ENCODE measurements at regions not wholly inside any gene's neighbourhood (a gene's known extent, or its start where the extent isn't known, plus 50 kb on each side); places are given as distances from the start of the nearest gene placed in this dataset.
"Not testable (repeated sequence)": the region's sequence is repeated elsewhere in the genome, so short reads cannot be mapped to it uniquely, and the experiment has no call there.

- no peak for DNase-seq (ENCODE audit: low spot score)
- intact Hi-C loops (cut with DNase I), result no loop called here
Measured at GRCh38 chr13:44792096-44792495, 197.2 kb downstream of the NUFIP1 start.

GRCh38 chr13:44790289-44790688, 199.0 kb downstream of the NUFIP1 start:
- intact Hi-C loops (cut with DNase I), result no loop called here
- DNase-seq (ENCODE audit: low spot score), result no peak

DNA sequence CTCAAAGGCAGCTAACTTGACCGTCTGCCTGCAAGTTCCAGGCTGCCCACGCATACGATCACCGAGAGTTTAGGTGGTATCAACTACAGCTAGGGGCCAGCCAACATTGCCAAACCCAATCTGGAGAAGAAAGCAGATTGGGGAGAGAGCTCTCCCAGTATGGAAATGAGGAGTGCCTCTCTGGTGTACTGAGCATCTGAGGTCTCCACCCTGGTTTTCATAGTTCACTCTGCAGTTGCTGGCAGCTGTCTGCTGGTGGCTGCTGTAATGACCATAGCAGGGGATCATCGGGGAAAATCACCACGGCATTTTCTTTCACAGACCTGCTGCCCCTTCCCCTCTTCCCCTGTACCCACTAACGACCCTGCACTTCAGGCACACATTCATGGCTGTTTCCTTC, 201.7 kb downstream of the NUFIP1 start:
- intact Hi-C loops (cut with DNase I), result no loop called here
- DNase-seq (ENCODE audit: low spot score), result no peak

- intact Hi-C loops (cut with DNase I), result no loop called here
- no peak for DNase-seq (ENCODE audit: low spot score)
Measured at GRCh38 chr13:44786756-44787155, 202.5 kb downstream of the NUFIP1 start.

GRCh38 chr13:44785401-44785800, 203.9 kb downstream of the NUFIP1 start:
- intact Hi-C loops (cut with DNase I), result no loop called here
- no peak for DNase-seq (ENCODE audit: low spot score)

- no peak for DNase-seq (ENCODE audit: low spot score)
- intact Hi-C loops (cut with DNase I), result no loop called here
Measured at GRCh38 chr13:44784708-44785080, 204.6 kb downstream of the NUFIP1 start.

- intact Hi-C loops (cut with DNase I), result no loop called here
- no peak for DNase-seq (ENCODE audit: low spot score)
Measured at GRCh38 chr13:44783994-44784707, 205.1 kb downstream of the NUFIP1 start.

GRCh38 chr13:44780591-44781280, 204.6 kb upstream of the TSC22D1 start:
- intact Hi-C loops (cut with DNase I), result no loop called here
- no peak for DNase-seq (ENCODE audit: low spot score)

GRCh38 chr13:44778761-44779484, 202.8 kb upstream of the TSC22D1 start:
- DNase-seq (ENCODE audit: low spot score), result no peak
- intact Hi-C loops (cut with DNase I), result no loop called here

DNA sequence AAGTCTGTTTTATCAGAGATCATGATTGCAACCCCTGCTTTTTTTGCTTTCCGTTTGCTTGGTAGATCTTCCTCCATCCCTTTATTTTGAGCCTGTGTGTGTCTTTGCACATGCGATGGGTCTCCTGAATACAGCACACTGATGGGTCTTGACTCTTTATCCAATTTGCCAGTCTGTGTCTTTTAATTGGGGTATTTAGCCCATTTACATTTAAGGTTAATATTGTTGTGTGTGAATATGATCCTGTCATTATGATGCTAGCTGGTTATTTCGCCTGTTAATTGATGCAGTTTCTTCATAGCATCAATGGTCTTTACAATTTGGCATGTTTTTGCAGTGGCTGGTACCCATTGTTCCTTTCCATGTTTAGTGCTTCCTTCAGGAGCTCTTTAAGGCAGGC, 199.2 kb upstream of the TSC22D1 start:
- DNase-seq (ENCODE audit: low spot score); intact Hi-C loops (cut with DNase I): not testable (repeated sequence)

- intact Hi-C loops (cut with DNase I), result no loop called here
- no peak for DNase-seq (ENCODE audit: low spot score)
Measured at GRCh38 chr13:44770951-44771350, 194.8 kb upstream of the TSC22D1 start.

- no peak for DNase-seq (ENCODE audit: low spot score)
- intact Hi-C loops (cut with DNase I), result no loop called here
Measured at GRCh38 chr13:44769686-44770085, 193.6 kb upstream of the TSC22D1 start.

DNA sequence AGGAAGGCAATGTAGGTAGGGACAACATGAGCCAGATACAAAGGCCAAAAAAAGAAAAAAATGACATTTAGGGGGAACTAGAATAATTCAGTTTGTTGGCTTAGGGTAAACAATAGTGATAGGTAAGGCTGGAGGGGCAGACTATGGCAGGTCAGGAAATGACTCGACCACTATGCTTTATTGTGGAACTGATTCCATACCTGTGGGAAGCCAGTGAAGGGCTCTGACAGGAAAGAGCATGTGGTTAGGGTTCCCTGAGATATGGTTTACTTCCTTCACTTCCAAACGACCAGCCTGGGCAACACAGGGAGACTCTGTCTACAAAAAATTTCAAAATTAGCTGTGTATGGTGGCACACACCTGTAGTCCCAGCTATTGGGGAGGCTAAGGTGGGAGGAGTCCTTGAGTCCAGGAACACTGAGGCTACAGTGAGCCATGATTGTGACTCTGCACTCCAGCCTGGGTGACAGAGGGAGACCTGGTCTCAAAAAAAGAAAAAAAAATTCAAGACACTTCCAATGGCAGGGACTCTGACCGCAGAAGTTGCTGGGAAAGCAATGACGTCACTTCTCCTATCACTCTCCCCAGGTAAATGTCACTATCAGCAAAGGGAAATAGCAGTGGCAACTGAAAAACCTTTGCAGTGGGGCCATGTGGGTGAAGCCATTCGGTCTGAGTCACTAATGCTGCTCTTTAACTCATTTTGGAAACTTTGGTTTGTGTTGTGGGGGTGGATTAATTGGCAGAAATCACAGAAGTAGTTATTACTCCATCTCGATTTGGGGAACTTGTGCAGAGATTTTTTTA, 192.8 kb upstream of the TSC22D1 start:
- no peak for DNase-seq (ENCODE audit: low spot score)
- intact Hi-C loops (cut with DNase I), result no loop called here

DNA sequence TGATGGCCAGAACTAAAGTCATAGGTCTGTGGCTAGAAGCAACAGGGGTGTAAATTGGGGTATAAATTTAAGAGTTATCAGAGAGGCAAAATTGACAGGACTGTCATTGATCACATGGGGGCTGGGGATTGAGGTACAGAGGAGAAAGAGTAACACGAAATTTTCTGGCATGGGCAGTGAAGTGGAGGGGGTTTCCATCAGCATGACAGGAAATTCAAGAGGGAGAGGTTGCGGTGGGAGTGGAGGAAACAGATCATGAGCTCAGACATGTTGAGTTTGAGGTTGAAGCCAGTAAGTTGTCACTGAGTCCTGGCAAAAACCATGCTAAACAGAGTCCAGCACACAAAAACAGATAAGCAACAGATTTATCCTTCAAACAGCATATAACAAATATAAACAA, 192.1 kb upstream of the TSC22D1 start:
- no peak for DNase-seq (ENCODE audit: low spot score)
- intact Hi-C loops (cut with DNase I), result no loop called here

- no peak for DNase-seq (ENCODE audit: low spot score)
- intact Hi-C loops (cut with DNase I), result no loop called here
Measured at GRCh38 chr13:44765001-44765471, 188.9 kb upstream of the TSC22D1 start.

DNA sequence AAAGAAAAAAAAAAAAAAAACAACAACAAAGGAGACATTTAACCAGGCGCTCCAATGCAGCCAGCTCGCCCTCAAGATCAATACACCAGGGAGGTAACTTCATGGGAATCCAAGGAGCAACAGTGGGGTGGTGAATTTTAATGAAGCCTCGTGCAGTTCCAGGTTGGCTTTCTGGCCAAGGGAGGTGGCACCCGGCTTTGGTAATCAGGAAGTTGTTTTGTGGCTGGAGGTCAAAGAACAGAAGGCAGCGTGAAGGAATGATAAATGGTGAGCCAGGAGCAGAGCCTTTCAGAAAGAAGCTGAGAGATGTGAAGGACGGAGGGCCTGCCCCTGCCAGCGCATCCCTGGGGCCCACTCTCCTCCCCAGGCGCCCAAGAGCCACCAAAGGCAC, 188.2 kb upstream of the TSC22D1 start:
- DNase-seq (ENCODE audit: low spot score), result no peak
- intact Hi-C loops (cut with DNase I), result no loop called here

- intact Hi-C loops (cut with DNase I), result no loop called here
- peak; percentile 79 for DNase-seq (ENCODE audit: low spot score)
Measured at GRCh38 chr13:44763615-44764301, 187.6 kb upstream of the TSC22D1 start.

DNA sequence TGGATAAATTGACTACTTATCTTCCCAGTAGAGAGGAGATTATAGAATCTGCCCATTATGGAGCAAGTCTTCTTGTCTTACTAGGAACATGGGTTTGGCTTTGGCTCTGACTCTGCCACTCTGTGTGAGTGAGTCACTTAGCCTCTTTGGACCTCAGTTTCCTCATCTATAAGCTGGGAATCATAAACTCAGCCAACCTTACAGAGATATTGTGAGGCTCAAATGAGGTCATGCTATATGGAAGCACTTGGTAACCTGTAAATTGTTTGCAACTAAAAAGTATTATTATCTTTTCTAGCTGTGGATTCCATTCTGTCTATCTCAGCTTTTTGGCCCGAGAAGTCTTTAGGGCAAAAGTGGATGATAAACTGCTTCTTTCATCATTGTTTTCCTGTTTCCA, 186.8 kb upstream of the TSC22D1 start:
- DNase-seq (ENCODE audit: low spot score), result no peak
- intact Hi-C loops (cut with DNase I), result no loop called here

GRCh38 chr13:44760434-44760833, 184.3 kb upstream of the TSC22D1 start:
- intact Hi-C loops (cut with DNase I), result no loop called here

More at GRCh38 chr13:44760434-44760833, 184.3 kb upstream of the TSC22D1 start:
- no peak for DNase-seq (ENCODE audit: low spot score)
